GM18867 (cell line): ENCODE measurements at regions not wholly inside any gene's neighbourhood (a gene's known extent, or its start where the extent isn't known, plus 50 kb on each side); places are given as distances from the start of the nearest gene placed in this dataset.

Experiments used
- ATAC-seq: cut with Tn5 transposase; IDR thresholded peaks from one replicate; pipeline ENCODE4 v1.9.1; 2021; ENCODE audit warnings: mild to moderate bottlenecking, moderate library complexity; ENCODE audit not compliant: unreplicated experiment

DNA sequence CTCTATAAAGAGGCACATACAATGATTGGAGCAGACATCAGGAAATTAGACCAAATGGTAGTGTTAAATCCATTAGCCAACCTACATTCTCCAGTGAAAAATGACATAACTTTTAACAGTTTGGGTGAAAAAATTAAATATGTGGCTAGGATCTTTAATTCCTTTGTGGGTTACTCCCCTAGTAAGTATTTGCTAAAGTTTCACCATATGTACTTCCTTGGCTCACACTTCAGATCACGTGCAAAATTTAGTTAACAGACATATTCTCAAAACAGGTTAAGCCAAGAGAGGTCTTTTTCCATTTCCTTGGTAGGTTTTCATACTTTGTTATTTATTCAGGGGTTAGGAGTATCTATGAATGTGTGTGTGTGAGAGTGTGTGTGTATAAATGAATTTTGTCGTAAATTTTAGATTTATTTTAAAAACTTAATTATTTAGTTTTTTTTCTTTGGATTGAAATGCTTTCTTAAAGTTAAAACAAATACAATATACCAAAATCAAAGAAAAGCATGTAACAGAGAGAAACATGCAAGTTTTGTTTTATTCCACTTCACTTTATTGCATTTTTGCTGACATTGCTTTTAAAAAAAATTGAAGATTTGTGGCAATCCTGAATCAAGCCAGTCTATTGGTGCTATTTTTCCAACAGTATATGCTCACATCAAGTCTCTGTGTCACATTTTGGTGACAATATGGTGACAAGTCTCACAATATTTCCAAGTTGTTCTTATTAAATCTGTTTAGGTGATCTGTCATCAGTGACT is 258.7 kb downstream of the FLRT2 start:
- no peak for ATAC-seq

GRCh38 chr14:85766295-85766694 is 236.4 kb downstream of the FLRT2 start:
- ATAC-seq, result no peak

DNA sequence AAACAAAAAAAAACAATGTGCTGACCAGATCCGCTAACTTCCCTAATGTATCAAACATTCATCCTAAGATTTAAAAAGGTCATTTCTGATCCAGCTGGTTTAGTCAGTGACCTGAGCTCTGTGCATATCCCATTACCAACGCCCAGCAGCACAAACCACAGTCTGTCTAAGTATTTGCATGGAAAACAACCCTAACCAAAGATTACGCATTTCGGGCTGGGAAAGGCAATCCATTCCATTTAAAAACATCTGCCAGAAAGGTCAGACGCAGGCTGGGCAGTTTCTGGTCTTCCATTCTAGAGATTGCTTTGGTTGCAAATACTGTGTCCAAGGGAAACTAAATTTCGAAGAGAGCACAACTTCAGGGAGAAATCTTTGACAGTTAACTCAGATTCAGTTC is 234.9 kb downstream of the FLRT2 start:
- ATAC-seq, result no peak

GRCh38 chr14:85762526-85762925 is 232.6 kb downstream of the FLRT2 start:
- ATAC-seq, result no peak

DNA sequence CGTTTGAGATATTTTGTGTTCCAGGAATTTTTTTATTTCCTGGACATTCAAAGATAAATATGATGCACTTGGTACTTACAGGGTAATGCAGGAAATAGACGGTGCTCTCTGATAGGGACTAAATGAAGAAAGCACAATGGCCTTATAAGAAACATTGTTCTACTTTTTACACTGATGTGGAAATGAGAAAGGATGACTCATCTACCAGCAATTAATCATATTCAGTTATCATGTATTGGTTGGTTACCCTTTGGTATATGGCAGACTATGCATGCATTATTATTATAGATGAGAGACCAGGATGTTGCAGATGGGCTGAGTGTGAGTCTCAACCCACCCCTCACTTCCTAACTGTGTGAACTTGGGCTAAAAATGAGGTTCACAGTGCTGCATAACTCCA is 222.2 kb downstream of the FLRT2 start:
- ATAC-seq, result no peak

GRCh38 chr14:85744573-85744972 is 214.6 kb downstream of the FLRT2 start:
- ATAC-seq, result no peak

- no peak for ATAC-seq
Observed at GRCh38 chr14:85732031-85732430, 202.1 kb downstream of the FLRT2 start.

DNA sequence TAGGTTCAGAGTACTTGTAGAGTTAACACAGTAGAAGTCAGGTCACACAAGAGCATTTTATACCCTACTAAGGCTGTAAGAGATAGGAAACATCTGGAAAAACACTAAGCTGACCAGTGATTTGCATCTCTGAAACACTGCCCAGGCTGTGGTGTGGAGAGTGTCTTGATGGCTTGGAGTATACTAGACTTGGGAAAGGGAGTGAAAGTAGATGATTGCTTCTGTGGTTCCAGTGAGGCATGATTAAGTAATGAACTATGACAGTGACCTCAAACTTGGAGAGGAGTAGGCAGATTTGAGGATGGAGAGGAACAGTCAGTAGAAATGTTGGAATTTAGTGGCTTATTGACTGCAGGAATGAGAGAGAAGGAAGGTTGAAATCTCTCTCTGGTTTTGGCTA is 201.2 kb downstream of the FLRT2 start:
- ATAC-seq, result no peak

DNA sequence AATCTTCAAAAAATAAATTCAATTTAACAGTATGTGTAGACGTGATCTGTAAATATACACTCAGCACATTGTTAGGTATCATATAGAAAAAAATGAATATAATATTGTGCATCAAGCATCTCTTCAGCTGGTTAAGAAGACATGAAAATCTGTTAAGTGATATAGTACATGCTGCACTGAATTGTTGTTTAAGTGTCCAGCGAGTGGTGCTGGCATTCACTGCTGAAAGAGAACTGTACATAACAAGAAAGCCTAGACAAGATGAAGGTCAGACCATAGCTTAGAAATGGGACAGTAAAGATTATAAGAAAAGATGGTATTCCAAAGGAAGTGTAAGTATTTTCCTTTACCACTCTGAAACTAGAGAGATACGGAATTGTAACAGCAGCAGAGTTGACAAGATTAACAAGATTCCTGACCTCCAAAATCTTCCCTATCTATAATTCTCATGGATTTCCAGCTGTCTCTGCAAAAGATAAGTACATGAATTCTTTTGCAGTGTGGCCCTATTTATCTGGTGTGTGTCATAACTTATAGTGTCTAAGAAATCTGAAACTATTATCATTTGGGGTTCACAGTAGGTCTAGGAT is 198.6 kb downstream of the FLRT2 start:
- no peak for ATAC-seq

DNA sequence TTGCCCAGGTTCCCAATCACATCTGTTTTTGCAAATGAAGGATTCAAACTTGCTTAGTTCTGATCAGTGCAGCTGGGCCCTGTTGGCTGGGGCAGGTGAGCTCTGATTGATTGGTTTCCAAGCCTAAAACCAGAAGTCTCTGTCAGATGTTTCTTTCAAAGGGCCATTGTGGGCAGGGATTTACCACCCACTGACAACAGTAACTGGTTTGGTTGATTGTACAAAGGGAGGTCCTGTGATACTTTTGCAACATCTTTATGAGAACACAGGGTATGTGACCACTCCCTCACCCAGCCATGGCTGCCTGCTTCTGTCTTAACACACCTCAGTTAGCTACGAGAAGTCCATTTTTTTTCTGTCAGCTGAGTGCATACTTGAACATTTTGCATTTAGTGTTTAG is 184.1 kb downstream of the FLRT2 start:
- no peak for ATAC-seq

GRCh38 chr14:85711620-85712019 is 181.7 kb downstream of the FLRT2 start:
- ATAC-seq, result no peak
